ENCODE measurements at regions not wholly inside any gene's neighbourhood (a gene's known extent, or its start where the extent isn't known, plus 50 kb on each side); places are given as distances from the start of the nearest gene placed in this dataset.
"Not testable (repeated sequence)": the region's sequence is repeated elsewhere in the genome, so short reads cannot be mapped to it uniquely, and the experiment has no call there.

DNA sequence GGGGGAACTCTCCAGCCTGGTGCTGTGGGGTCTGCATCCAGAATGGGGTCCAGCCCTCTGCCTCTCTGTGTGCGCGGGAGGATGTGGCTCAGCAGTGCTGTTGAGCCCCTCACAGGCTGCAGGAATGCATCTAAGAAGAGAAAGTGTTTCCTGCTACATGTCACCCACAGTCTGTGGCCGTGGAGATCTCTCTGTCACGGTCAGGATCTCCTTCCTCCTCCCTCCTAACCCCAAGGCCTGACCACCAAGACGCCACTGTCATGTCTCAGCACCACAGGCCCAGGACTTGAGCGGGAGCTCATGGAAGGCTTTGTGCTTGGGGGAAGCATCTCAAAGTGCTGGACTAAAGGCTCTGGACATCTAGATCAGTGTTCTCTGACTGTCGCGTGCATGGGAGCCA is 90.1 kb downstream of the SREK1 start:
- DNase-seq = no peak

DNA sequence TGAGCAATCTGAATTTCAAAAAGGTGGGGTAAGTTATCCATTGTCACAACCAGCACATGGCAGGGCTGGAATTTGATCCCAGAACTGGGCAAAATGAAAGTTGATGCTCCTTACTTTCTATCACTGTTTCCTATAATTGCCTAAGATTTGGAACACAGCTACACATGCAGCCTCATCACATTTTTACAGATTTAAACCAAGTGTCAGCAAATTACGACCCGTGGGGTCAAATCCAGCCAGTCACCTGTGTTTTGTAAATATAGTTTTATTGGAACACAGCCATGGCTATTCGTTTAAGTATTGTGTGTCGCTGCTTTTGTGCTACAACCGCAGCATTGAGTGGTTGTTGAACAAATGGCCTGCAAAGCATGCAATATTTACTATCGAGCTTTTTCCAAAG is 94.3 kb downstream of the SREK1 start:
- DNase-seq = no peak

DNA sequence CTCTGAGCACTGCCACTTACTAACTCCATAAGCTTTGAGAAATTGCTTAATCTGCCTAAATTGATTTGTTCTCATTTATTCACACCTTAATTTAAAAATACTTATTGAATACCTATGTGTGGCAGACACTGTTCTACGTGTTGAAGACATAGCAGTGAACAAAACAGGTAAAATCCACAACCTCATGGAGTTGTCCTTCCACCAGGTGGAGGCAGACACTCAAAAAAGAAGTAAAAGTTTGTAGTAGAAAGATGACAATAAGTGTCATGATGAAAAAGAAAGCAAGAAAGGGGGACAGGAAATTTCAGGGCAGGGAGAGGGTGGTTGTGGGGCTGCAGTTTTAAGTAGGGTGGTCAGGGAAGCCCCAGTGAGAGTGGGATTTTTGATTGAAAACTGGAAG is 94.9 kb downstream of the SREK1 start:
- DNase-seq = no peak

DNA sequence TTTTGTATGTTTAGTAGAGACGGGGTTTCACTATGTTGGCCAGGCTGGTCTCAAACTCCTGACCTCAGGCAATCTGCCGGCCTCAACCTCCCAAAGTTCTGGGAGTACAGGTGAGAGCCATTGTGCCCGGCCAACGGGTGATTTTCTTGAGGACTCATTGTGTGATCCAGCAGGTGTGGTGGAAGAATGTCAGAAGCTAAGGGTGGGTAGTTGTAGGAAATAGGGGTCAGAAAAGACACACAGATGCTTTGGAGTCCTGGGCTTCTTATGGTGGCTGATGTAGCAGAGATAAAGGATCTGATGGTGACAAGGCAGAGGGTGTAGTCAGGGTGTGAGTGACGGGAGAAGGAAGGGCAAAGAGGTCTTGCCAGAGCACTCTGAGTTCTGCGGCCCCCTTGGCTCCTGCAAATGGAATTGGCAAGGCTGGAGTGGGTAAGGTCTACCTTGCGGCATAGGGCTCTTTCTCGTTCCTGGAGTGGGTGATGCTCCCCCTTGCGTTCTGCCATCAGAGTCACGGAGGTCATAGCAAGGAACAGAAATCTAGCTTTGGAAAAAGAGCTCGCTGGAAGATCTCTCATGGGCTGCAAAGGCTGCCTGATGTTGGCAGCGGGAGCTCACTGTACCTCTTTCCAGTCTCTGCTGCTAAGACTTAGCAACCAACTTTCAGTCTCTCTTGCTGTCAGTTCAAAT is 97.2 kb downstream of the SREK1 start:
- DNase-seq = no peak

DNA sequence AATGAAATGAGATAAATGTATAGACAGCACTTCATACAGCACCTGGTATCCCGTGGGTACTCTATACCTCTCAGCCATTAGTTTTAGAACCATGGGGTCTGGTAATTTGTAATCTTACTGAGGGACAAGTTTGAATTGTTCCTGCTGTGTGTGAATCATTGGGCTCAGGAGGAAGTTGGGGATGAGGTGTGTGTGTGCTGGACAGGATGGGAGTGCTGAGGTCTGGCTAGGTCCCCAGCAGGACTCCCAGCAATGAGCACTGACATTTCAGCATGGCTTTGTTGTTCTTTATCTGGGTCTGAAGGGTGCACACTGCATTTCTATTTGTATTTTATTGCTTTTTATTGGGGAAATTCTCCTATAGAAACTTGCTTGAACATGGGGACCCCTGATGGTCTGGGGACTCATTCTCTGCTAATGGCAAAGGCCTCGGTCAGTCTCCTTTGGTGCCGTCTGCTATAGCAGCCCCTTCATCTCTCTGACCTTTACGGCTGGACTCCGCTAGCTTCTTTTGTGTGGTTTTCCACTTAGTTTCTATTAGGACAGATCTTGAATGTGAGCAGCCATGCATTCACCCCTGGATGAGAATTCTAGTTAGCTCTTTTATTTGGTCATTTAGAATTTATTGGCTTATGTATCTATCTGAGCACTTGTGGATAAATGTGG is 98.1 kb downstream of the SREK1 start:
- no peak for DNase-seq

DNA sequence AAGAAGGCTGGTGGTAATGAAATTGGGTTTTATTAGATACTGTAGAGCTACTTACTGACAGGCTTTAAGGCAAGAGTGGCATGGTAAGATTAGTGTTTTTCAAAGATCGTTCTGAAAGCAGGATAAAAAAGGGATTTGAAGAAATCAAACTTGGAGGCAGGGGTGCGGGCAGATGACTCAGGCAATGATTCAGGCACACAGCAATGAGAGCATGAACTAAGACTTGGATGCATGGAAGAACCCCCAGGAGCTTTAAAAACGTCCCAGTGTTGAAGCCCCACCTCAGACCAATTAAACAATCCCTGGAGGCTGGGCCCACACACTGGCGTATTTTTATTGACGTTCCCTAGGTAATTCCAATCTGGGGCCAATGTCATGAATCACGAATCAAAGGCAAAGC is 102.5 kb downstream of the SREK1 start:
- no peak for DNase-seq

DNA sequence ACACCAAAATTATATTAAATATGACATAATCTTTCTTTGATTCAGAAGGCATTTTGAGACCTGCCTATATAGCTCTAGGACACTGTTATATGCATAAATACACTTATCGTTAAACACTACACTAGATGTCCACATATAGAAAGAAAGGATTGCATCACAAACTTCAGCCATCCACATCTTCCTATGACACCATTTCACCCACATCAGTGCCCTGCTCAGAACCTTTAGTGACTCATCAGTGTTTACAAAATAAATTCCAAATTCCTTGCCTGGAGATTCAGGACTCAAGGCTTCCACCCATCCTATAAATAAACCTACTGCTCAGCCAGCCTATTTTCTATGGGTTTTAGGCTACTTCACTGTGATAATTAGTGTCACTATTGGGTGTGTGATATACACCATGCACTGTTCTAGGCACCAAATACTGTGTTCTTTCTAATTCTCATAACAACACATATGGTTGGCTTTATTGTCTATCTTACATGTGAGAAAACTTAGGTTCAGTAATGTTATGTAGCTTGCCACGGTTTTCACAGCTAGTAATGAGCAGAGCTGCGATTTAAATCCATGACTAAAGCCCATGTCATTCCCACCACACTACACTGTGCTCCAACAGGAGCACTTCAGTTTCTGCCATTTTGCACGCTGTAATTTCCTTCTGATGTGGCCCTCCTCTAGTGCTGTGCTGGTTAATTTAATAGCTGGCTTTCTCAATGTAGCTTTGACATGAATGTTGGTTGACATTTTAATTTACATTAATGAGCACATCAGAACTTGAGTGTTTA is 103.3 kb downstream of the SREK1 start:
- no peak for DNase-seq

DNA sequence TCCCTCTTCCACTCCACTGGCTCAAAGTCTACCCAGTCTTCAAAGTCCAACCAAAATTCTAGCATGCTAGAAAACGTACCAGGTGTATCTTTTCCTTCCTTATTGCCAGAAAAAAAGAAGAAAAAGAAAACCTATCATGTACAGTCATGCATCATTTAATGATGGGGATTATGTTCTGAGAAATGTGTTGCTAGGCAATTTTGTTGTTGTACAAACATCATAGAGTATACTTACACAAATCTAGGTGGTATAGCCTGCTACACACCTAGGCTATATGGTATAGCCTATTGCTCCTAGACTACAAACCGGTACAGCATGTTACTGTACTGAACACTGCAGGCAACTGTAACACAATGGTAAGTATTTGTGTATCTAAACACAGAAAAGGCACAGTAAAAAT is 104.8 kb downstream of the SREK1 start:
- DNase-seq = no peak

DNA sequence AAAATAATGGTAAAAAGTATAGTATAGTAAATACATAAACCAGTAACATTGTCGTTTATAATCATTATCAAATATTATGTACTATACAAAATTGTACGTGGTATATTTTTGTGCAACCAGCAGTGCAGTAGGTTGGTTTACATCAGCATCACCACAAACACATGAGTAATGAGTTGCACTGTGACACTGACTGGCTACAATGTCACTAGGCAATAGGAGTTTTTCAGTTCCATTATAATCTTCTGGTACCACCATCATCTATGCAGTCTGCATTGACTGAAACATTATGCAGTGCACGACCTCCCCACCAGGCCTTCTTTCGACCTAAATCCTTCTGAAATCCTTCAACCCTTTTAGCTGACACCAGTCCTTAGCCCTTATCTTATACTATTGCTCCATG is 105.8 kb downstream of the SREK1 start:
- no peak for DNase-seq

DNA sequence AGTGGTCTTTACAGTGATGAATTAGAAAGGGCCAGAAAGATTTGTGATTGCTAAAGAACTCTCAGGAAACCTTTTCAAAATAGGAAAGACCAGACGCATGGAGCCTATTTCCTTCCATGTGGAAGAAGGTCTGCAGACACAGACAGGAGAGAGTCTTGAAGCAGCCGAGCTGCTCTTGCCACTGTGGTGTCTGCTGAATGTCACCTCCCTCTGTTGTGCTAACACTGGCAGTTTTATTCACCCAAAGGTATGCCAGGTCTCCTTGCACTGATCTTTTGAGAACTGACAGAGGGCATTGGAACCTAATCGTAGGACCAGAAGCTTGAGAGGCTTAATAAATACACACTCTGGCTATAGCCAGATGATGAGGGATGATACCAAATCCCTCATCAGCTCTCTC is 108.7 kb downstream of the SREK1 start:
- DNase-seq = no peak

DNA sequence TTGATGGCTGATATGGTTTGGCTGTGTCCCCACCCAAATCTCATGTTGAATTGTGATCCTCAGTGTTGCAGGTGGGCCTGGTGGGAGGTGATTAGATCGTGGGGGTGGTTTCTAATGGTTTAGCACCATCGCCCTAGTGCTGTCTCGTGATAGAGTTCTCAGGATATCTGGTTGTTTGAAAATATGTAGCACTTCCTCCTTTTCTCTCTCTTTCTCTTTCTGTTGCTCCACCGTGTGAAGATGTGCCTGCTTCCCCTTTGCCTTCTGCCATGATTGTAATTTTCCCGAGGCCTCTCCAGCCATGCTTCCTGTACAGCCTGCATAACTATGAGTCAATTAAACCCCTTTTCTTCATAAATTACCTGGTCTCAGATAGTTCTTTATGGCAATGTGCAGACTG is 111.6 kb downstream of the SREK1 start:
- no peak for DNase-seq

DNA sequence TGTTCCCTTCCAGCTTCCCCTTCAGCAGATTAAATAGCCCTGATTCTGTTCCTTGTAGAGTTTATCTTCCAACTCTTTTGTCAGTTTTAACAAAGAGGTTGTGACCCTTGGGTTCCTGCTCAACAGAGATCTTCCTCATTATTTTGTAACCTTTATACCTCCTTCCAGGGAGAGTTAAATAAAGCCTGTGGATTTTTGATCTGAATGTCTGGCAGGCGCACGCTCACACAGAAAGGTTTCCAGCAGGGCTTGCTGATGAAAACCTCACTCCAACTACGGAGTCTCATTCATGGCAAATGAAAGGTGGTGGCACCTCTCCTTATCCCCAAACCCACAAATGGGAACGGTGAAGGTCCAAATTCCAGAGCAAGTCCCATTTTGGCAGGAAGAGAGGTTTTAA is 129.0 kb downstream of the SREK1 start:
- DNase-seq = no peak

DNA sequence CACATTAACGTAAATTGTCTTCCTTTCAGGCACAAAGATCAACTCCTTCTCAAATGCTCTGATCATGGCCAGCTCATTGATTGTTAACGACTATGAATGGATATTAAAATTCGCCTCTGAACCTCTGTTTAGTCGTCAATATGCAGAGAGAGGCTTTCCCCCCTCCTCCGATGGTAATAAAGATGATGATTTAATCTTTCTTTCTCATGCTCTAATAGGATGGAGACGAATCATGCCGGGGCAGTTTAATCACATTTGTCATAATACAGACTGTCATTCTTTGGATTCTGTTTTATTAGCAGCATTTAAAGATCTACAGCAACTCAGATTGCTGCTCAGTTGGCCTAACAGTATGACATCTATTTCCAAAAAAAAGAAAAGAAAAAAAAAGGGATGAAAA is 132.9 kb downstream of the SREK1 start:
- DNase-seq = no peak

DNA sequence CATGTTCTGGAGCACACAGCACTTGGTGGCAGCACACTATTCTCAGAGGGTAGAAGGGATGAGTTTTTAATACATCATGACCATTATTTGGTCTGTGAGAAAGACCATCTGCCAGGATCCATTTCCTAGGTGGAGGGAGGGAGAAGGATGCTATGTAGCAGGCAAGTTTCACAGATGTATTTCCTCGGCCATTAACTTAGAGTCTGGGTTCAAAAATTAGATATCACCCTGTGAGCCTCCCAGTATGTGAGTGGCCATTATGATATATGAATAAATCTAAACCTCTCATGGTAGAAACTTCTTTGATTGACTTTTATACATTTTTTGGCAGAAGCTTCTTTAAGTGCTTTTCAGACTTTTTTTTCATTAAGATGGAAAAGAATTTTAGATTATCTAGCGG is 133.9 kb downstream of the SREK1 start:
- DNase-seq = no peak

DNA sequence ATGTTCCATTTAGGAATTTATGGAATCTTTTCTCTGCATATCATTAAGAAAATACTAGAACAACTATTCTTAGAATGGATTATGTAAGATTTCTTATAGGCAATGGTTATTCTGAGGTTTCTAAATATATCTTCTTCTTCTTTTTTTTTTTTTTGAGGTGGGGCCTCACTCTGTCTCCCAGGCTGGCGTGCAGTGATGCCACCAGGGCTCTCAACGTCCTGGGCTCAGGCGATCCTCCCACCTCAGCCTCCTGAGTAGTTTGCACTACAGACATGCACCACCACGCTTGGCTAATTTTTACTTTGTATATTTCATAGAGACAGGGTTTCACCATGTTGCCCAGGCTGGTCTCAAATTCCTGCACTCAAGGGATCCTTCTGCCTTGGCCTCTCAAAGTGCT is 137.2 kb downstream of the SREK1 start:
- no peak for DNase-seq

DNA sequence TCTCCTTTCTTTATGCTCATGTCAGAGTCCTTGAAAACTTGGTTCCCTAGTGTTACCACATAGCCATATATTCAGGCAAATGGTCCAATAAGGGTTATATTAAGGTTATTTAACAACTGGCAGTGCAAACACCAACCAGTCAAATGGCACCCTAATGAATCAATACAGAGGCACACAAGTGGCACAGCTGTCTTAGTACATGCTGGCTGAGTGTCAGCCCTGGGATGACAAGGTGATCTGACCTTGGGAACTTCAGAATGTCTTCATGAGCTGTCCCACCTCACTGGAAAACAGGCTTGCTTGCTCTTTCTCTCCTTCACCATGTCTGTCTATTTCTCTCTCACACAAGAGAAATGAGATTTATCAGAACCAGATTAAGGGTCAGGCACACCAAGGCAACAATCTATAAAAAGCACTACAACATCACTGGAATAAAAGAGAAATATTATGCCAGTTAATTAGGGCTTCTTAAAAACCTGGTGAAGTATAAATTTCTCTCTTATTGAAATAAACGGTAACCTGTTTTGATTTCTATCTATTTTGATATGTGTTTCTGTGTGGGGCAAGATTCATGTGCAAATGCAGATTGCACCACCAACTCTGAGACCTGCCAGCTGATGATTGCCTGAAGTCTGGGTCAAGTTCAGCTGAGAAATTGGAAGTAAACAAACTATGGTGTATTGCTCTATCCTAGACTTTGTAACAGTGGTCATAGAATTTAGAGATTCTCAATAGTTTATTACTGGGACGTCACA is 140.7 kb downstream of the SREK1 start:
- DNase-seq = no peak

DNA sequence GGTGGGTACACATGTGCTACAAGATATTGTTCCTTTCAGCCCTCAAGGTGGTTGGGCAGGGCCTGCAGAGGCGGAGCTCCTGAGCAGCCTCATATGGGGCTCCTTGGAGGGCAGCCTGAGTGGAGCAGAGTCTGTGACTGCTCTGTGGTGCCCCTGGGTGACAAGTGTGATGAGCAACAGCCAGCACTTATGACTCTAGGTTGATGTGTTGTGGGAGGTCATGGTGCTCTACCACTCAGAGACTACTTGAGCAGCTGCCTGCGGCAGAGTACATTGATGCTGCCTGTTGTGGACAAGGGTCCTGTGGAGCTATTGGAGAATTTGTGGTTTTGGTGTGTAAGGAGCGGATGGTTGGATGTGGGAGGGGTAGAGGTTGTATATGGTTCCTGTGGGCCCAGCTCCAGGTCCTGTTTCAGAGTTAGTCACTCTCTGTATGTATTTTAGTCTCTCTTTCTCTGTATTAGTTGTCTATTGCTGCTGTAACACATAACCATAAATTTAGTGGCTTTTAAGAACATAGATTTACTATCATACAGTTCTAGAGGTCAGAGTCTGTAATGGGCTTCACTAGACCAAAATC is 141.3 kb downstream of the SREK1 start:
- no peak for DNase-seq

DNA sequence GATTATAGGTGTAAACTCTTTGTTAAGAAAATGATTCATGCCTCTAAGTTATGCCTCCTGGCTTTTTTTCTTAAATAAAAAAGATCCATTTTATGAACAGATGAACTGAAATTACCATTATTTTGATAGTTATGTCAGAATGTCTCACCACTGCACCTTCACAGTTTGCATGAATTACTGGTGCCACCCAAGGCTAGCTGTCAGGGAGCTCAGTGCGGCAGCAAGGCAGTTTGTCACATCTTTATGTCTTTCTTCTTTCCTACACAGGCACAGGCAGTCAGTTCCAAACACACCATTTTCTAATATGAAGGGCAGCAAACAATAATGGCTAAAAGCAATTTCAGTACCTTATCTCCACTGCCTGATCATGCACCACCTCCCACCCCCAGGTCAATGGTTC is 147.7 kb downstream of the SREK1 start:
- DNase-seq = no peak

DNA sequence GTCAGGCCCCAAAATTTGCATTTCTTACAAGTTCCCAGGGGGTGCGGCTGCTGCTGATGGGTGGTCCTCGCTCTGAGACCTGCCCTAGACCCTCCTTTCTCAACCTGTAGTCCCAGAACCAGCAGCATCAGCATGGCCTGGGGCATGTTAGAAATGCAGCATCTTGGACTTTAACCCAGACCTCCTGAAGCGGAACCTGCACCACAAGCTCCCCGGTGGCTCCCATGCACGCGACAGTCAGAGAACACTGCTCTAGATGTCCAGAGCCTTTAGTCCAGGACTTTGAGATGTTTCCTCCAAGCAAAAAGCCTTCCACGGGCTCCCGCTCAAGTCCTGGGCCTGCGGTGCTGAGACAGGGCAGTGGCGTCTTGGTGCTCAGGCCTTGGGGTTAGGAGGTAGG is 149.8 kb downstream of the SREK1 start:
- not testable (repeated sequence) for DNase-seq

DNA sequence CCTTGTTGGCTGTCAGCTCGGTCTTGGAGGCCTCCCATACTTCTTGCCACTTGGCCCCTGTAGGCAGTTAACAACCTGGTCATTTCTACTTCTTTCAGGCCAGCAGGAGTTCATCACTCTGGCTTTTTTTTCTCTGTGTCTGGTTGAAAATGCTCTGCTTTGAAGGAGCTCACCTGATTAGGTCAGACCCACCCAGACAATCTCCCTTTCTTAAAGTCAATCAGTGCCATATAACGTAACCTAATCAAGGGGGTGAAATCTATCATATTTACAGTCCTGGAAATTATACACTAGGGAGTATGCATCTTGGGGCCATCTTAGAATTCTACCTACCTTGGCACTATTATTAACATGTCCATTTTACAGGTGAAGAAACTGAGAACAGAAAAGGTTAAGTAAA is 155.4 kb downstream of the SREK1 start:
- no peak for DNase-seq

DNA sequence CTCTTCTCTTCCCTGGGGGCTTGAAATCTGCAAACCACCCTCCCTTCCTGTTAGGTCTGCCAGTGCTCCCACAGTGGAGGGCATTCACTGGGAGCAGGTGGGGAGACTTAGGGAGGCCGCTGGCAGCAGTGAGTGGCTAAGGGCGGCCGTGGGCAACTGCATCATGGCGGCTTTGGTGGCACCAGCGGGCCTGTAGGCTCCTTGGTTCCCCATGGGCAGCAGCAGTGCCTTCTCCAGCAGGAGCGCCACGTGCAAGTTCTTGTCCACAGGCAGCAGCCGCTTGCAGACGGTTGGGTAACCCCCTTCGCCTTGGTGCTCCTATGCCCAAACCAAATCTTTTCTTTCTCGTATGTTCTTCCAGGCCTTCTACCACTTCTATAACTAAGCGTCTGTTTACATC is 158.2 kb downstream of the SREK1 start:
- no peak for DNase-seq

DNA sequence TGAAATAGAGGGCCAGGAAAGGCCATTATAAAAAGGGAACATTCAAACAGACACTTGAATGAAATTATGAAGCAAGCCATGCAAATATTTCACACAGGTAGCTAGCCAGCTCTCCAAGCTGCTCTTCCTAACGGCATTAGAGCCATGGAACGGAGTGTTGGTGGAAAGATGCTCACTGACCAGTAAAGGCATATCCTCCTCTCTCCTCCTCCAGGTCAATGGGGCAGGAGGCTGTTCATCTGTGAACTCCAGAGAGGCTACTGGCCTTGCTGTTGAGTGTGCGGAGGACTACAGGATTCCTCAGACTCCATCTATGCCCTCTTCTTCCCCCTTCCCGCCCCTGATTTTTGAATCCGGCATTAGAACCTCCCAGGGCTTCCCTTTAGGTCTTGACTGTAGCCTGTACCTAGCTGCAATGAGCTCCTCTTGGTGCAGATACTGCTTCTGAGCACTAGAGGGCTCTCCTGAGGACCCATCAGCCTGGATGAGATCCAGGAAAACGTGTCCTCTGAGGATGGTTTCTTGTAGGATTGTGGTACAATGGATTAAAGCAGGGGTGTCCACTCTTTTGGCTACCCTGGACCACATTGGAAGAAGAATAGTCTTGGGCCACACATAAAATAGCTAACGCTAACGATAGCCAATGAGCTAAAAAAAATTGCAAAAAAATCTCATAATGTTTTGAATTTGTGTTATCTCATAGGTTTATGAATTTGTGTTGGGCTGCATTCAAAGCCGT is 162.2 kb downstream of the SREK1 start:
- no peak for DNase-seq
